Mesothelial cell of epicardium (in vitro differentiated cells): ENCODE measurements at regions not wholly inside any gene's neighbourhood (a gene's known extent, or its start where the extent isn't known, plus 50 kb on each side); places are given as distances from the start of the nearest gene placed in this dataset.

Source experiments
- DNase-seq, 2 experiments: peaks; one replicate each; pipeline ENCODE4 v3.0.0; 2021; ENCODE audit warnings: low spot score in 2 of 2; ENCODE audit not compliant: unreplicated experiment in 2 of 2
- H3K27ac Mint-ChIP-seq: 2 replicates; pipeline ENCODE4 v1.8.0; 2021; ENCODE audit warnings: mixed read lengths
- H3K27me3 Mint-ChIP-seq: 2 replicates; pipeline ENCODE4 v1.8.0; 2021; ENCODE audit warnings: low read depth, mixed read lengths
- H3K36me3 Mint-ChIP-seq: 2 replicates; pipeline ENCODE4 v1.8.0; 2021; ENCODE audit warnings: mixed read lengths
- H3K4me1 Mint-ChIP-seq: 2 replicates; pipeline ENCODE4 v1.8.0; 2021; ENCODE audit warnings: mixed read lengths
- H3K4me3 Mint-ChIP-seq: 2 replicates; pipeline ENCODE4 v1.8.0; 2021; ENCODE audit warnings: mild to moderate bottlenecking, moderate library complexity, mixed read lengths
- H3K9me3 Mint-ChIP-seq: 2 replicates; pipeline ENCODE4 v1.8.0; 2021; ENCODE audit warnings: mixed read lengths
- TF ChIP-seq, protein P1 (sequence below): fragments of 200-600 bp; sonication (generic); IDR thresholded peaks from one replicate; pipeline ENCODE4 v1.5.0; 2021; ENCODE audit warnings: antibody characterized with exemption; ENCODE audit not compliant: unreplicated experiment

DNA sequence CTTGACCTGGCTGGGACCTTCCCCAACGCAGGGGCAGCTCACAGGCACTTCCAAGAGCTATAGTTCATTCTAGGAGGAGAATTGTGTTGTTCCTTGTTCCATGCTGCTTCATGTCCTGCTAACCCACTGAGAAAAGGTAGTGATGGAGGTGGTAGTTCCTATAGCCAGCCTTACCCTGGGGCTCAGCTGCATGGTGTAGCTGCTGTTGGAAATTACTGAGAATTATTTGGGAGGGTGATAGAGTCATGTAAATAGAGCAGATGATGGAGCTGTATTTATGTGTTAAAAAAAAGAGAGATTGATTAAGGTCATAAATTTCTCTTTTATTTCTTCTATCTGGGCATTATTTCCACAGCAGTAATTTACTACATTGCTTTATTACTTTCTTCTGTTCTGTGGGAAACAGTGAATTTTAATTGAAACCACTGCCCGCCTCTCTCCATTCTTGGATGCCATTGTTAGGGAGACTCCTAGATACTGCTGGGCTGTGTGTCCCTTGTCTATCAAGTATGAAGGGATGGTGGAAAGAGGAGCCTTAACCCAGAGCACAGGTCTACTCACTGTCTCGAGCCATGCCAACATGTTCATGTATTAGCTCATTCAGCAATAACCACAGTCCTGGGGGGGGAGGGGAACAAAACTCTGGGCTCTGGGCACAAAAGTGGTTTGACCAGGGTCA lies 309.2 kb downstream of the FAT3 start:
- no peak overlapping the region for H3K27ac Mint-ChIP-seq
- DNase-seq: no peak
- TF ChIP-seq, protein P1, sequence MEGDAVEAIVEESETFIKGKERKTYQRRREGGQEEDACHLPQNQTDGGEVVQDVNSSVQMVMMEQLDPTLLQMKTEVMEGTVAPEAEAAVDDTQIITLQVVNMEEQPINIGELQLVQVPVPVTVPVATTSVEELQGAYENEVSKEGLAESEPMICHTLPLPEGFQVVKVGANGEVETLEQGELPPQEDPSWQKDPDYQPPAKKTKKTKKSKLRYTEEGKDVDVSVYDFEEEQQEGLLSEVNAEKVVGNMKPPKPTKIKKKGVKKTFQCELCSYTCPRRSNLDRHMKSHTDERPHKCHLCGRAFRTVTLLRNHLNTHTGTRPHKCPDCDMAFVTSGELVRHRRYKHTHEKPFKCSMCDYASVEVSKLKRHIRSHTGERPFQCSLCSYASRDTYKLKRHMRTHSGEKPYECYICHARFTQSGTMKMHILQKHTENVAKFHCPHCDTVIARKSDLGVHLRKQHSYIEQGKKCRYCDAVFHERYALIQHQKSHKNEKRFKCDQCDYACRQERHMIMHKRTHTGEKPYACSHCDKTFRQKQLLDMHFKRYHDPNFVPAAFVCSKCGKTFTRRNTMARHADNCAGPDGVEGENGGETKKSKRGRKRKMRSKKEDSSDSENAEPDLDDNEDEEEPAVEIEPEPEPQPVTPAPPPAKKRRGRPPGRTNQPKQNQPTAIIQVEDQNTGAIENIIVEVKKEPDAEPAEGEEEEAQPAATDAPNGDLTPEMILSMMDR: no peak
- no peaks in the 10 kb centered on the region for H3K27me3 Mint-ChIP-seq
- H3K36me3 Mint-ChIP-seq: no peaks in the 10 kb centered on the region
- no peak overlapping the region for H3K4me3 Mint-ChIP-seq
- no peaks in the 10 kb centered on the region for H3K9me3 Mint-ChIP-seq
- H3K4me1 Mint-ChIP-seq: peaks cover 5% of the 10 kb centered on the region

DNA sequence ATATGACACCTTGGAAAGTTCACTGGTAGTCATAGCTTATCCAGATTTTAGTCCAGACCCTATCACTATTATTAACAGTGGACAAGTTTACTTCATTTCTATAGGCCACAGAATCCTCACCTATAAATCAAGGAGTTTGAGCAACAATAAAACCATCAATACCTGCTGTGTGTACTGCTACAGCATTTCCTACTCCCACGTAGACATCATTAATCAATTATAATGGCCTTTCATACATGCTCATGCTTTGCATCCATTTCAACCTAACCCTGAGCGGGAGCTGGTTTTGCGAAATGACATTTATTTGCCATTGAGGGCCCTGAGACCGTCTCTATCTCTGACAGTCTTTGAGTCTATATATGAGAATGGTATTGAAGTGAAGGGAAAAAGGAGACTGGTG lies 312.3 kb downstream of the FAT3 start:
- no peak for DNase-seq
- no peaks in the 10 kb centered on the region for H3K27me3 Mint-ChIP-seq
- peaks cover 5% of the 10 kb centered on the region for H3K4me1 Mint-ChIP-seq
- H3K27ac Mint-ChIP-seq: no peak overlapping the region
- TF ChIP-seq, protein P1: no peak
- H3K36me3 Mint-ChIP-seq: no peaks in the 10 kb centered on the region
- H3K4me3 Mint-ChIP-seq: no peak overlapping the region
- no peaks in the 10 kb centered on the region for H3K9me3 Mint-ChIP-seq

DNA sequence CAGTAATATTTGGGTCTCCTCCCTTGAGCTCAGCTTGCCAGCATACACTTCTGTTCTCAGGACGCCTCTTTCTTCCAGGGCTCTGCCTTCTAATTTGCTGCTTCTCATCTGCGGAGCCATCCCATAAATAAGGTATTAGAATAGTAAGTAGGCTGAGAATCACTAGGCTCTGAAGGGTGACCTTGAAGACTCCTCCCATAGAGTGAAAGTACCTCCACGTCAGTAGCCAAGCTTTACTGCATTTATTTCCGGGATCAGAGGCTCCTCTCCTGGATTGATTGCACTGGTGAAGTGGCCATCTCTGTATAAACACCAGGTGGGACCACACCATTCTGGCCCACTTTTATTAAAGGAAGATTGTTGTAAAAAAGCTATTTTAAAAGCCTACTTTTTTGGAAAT lies 315.5 kb downstream of the FAT3 start:
- Mint-ChIP-seq H3K27ac (no peak overlapping the region), H3K36me3 (no peaks in the 10 kb centered on the region), H3K27me3 (no peaks in the 10 kb centered on the region), H3K4me1 (peaks cover 5% of the 10 kb centered on the region), H3K4me3 (no peak overlapping the region), H3K9me3 (peaks cover 7% of the 10 kb centered on the region)
- TF ChIP-seq, protein P1: no peak
- no peak for DNase-seq

DNA sequence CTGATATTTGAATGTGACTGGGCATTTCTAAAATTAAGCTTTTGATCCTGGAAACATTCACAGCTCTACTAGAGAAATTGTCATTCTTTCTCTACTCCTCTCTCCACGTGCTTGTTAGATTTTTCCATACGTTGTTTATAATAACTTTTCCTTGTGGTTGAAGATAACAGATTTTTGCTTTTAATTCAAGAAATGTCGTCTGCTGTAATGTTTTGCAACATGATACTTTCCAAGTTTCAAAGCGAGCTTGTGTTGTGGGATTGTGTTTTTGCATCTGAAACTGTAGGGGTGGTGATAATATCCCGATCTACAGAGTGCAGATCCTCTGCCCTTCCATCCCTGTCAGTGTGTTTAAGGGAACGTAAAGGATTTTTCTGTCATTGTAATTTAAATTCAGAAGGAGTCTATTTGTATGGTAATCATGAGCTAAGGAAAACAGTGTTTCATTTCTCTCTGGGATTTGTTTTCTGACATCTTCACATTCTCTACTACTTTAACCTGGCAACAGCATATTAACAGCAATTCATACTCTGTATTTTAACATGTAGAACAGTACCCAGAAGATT lies 321.4 kb downstream of the FAT3 start:
- Mint-ChIP-seq H3K36me3 (no peaks in the 10 kb centered on the region), H3K27ac (no peak overlapping the region), H3K4me1 (peaks cover 5% of the 10 kb centered on the region), H3K9me3 (peaks cover 7% of the 10 kb centered on the region), H3K4me3 (no peak overlapping the region), H3K27me3 (no peaks in the 10 kb centered on the region)
- TF ChIP-seq, protein P1: no peak
- no peak for DNase-seq

DNA sequence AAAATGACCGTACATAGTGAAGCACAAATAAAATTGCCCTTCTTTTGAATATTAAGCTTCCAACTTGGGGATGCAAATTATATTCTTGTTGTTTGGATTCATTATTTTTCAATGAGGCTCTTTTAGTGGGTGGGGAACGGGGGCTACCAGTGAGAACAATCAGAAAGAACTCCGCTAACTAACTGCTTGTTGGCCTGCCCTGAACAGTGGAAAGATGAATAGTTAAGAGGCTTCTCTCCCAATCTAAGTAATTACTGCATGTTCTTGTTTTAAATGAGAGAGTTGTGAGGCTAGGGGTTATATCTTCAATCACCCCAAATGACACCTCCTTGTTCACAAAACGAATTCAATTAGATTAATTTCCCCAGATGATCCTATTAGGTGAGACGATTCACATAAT lies 322.0 kb downstream of the FAT3 start:
- DNase-seq: no peak
- Mint-ChIP-seq H3K36me3 (no peaks in the 10 kb centered on the region), H3K4me3 (no peak overlapping the region), H3K4me1 (peaks cover 5% of the 10 kb centered on the region), H3K27ac (no peak overlapping the region), H3K9me3 (peaks cover 7% of the 10 kb centered on the region), H3K27me3 (no peaks in the 10 kb centered on the region)
- TF ChIP-seq, protein P1: no peak
